ENCODE measurements at regions not wholly inside any gene's neighbourhood (a gene's known extent, or its start where the extent isn't known, plus 50 kb on each side); places are given as distances from the start of the nearest gene placed in this dataset.
A peak's percentile ranks its signal among the peaks of the same experiment; 100 is the strongest.

DNA sequence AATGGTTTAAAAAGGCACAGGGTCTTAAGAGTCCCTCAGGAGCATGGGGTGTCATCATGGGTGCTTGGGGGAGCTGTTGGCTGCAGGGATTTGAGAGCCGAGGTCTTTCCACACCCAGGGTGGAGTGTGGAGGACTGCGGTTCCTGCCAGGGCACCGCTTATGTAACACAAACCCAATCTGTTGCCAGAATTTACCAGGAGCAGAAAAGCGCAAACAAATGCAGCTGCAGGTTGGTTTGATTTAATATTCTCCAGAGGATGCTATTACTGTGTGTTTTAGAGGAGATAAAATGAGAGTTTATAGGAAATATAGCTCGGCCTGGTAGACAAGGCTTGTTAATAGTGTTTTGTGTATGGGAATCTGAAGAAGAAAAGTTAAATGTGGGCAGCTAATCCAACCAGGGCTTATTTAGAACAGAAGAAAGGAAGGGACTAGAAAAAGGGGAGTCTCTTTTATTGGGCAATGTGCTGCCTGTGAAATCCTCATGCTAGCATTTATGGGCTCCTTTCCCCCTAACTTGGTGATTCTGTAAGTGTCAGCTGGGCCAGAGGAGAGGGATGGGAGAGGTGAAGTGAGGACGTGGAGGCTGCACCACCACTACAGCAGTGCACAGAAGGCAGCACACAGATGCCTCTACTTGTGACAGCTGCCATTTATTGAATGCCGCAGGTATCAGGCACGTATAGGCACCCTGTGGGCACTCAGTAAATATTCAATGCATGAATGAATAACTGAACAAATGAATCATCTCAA lies 174.7 kb downstream of the KATNIP start:
- peak in 3 of 6 donors; percentile 17 to 40 (median 31) for DNase-seq
- WGBS, 2 donors: 37 to 49% methylated on average over 8 of the region's 8 CpGs
- Histone ChIP-seq H3K9me3 (no peaks in the 10 kb centered on the region), H3K4me1 (no peaks in the 10 kb centered on the region), H3K36me3 (no peaks in the 10 kb centered on the region), H3K27ac (no peak overlapping the region), H3K4me3 (no peak overlapping the region), H3K27me3 (no peaks in the 10 kb centered on the region)
- TF ChIP-seq, protein P1, sequence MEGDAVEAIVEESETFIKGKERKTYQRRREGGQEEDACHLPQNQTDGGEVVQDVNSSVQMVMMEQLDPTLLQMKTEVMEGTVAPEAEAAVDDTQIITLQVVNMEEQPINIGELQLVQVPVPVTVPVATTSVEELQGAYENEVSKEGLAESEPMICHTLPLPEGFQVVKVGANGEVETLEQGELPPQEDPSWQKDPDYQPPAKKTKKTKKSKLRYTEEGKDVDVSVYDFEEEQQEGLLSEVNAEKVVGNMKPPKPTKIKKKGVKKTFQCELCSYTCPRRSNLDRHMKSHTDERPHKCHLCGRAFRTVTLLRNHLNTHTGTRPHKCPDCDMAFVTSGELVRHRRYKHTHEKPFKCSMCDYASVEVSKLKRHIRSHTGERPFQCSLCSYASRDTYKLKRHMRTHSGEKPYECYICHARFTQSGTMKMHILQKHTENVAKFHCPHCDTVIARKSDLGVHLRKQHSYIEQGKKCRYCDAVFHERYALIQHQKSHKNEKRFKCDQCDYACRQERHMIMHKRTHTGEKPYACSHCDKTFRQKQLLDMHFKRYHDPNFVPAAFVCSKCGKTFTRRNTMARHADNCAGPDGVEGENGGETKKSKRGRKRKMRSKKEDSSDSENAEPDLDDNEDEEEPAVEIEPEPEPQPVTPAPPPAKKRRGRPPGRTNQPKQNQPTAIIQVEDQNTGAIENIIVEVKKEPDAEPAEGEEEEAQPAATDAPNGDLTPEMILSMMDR (IDR thresholded peaks at IDR 0.05): no peak
- ATAC-seq: peak in 3 of 4 donors; percentile 45 to 72 (median 60)
- intact Hi-C loops (cut with DNase I): no loop called here
- FAIRE-seq: no peak

DNA sequence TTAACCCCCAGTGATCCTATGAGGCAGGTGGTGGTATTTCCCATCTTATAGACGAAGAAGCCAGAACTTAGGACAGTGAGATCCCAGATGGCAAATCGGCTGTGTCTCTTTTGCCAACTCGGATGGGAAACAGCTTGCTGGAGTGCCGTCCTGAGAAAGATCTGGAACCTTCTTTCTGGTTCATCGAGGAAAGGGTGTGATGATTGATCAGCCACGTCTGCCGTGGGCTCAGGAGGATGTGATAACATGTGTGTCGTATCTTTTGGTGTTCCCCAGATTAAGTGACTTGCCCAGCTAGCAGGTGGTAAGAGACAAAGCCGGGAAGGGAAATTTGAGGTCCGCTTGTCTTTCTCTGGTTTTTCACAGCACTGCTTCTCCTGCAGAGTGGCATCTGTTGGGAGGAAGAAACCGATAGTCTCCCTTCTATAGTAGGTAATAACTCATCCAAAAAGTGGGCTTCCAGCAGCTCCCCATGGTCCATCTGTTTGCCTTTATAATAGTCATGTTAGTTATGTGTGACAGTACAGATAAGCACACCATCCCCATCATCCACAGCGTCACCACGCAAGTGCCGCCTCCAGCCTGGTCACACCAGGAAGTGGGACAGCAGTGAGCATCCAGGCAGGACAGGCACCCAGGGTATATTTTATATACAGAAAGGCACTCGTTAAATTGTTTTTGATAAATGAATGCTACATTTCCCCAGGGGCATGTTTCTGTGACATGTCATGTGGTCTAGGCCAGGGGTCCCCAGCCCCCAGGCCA lies 175.5 kb downstream of the KATNIP start:
- intact Hi-C loops (cut with DNase I): no loop called here
- Histone ChIP-seq H3K36me3 (no peaks in the 10 kb centered on the region), H3K27me3 (no peaks in the 10 kb centered on the region), H3K27ac (no peak overlapping the region), H3K4me1 (no peaks in the 10 kb centered on the region), H3K4me3 (no peak overlapping the region), H3K9me3 (no peaks in the 10 kb centered on the region)
- DNase-seq (peak in 1 of 6 donors; percentile 13), ATAC-seq (no peak), FAIRE-seq (no peak)
- TF ChIP-seq, protein P1 (IDR thresholded peaks at IDR 0.05): no peak
- WGBS, 2 donors: 93 to 94% methylated on average over 15 of the region's 15 CpGs

DNA sequence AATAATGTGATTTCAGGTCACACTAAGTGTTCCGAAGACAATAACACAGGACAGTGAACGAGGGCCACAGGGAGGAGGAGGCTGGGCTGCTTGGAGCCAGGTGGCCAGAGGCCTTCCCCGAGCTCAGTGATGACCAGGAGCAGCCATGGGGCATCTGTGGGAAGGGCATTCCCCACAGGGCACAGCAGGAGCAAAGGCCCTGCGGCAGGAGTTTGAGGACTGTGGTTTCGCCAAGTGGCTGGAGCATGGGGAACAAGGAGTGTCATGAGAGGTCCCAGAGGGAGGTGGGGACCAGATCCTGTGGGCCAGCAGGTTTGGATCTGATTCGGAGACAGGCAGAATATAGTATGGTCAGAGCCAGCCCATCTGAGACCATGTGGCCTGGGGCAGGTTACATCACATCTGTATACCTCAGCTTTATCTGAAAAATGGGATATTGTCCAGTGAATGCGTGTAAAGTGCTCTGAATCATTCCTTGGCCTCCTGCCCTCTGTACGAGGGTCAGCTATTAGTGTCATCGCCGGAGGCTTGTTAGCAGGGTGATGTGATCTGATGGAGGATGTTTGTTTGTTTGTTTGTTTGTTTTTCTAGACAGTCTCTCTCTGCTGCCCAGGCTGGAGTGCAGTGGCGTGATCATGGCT lies 176.8 kb downstream of the KATNIP start:
- Histone ChIP-seq H3K27me3 (no peaks in the 10 kb centered on the region), H3K27ac (no peak overlapping the region), H3K36me3 (no peaks in the 10 kb centered on the region), H3K4me1 (no peaks in the 10 kb centered on the region), H3K4me3 (no peak overlapping the region), H3K9me3 (no peaks in the 10 kb centered on the region)
- TF ChIP-seq, protein P1 (IDR thresholded peaks at IDR 0.05): no peak
- no peak for FAIRE-seq
- DNase-seq: peak in 1 of 6 donors; percentile 32
- intact Hi-C loops (cut with DNase I): no loop called here
- WGBS, 2 donors: 93 to 96% methylated on average over 11 of the region's 11 CpGs
- ATAC-seq: no peak

DNA sequence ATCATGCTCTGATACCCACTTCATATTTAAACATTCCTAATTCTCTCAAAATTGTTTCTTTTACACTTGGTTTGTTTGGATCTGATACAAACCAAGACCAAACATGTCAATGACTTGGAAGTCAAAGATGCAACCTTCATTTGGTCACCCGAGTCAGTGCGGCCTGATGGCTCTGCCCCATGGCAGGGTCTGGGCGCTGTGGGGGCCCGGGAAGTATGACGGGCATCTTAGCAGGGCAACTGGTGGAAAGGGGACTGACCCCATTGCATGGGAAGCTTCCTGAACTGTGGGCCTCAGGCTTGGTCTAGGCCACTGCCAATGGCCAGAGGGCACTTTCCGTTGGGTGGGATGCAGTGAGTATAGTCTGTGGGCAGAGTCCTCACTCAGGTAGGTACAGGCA lies 178.0 kb downstream of the KATNIP start:
- intact Hi-C loops (cut with DNase I): no loop called here
- Histone ChIP-seq H3K27me3 (no peaks in the 10 kb centered on the region), H3K9me3 (no peaks in the 10 kb centered on the region), H3K4me3 (no peak overlapping the region), H3K36me3 (no peaks in the 10 kb centered on the region), H3K4me1 (no peaks in the 10 kb centered on the region), H3K27ac (no peak overlapping the region)
- TF ChIP-seq, protein P1 (IDR thresholded peaks at IDR 0.05): no peak
- WGBS, 2 donors: 97 to 98% methylated on average over 6 of the region's 6 CpGs
- peak in 1 of 6 donors; percentile 23 for DNase-seq
- FAIRE-seq: no peak
- no peak for ATAC-seq
